Muscle layer of duodenum (tissue), 2 donors: ENCODE measurements at regions not wholly inside any gene's neighbourhood (a gene's known extent, or its start where the extent isn't known, plus 50 kb on each side); places are given as distances from the start of the nearest gene placed in this dataset.

Experiments
- H3K27ac ChIP-seq: one replicate; pipeline ENCODE4 v1.7.0; 2013; ENCODE audit warnings: mild to moderate bottlenecking, low read length
- H3K27me3 ChIP-seq: one replicate; pipeline ENCODE4 v1.7.0; 2013; ENCODE audit warnings: low read depth, mild to moderate bottlenecking, control low read depth, low read length
- H3K36me3 ChIP-seq, 2 donors: one replicate each; pipeline ENCODE4 v1.7.0; 2013; ENCODE audit warnings: low read length in 2 of 2, control low read depth in 1 of 2, mild to moderate bottlenecking in 1 of 2; ENCODE audit not compliant: insufficient read depth in 2 of 2, control insufficient read depth in 1 of 2
- H3K4me1 ChIP-seq, 2 donors: one replicate each; pipeline ENCODE4 v1.7.0; 2013; ENCODE audit warnings: low read length in 2 of 2, mild to moderate bottlenecking in 2 of 2, control low read depth in 1 of 2, moderate library complexity in 1 of 2; ENCODE audit not compliant: insufficient read depth in 2 of 2, control insufficient read depth in 1 of 2
- H3K4me3 ChIP-seq, 2 donors: one replicate each; pipeline ENCODE4 v1.7.0; 2013; ENCODE audit warnings: low read length in 2 of 2, low read depth in 1 of 2, mild to moderate bottlenecking in 1 of 2
- H3K9me3 ChIP-seq, 2 donors: one replicate each; pipeline ENCODE4 v1.7.0; 2013; ENCODE audit warnings: low read length in 2 of 2, control low read depth in 1 of 2, mild to moderate bottlenecking in 1 of 2; ENCODE audit not compliant: control insufficient read depth in 1 of 2
- donor health status: healthy.

- no peaks in the 10 kb centered on the region for H3K4me1 ChIP-seq
- H3K27me3 ChIP-seq, result no peaks in the 10 kb centered on the region
- no peaks in the 10 kb centered on the region for H3K36me3 ChIP-seq
- peak overlapping the region; percentile 52 to 71 for H3K4me3 ChIP-seq
- no peak overlapping the region for H3K27ac ChIP-seq
- H3K9me3 ChIP-seq, result no peaks in the 10 kb centered on the region
Measured at GRCh38 chr4:137124278-137124932, 407.9 kb downstream of the PCDH18 start.

- Histone ChIP-seq H3K4me1 (no peaks in the 10 kb centered on the region), H3K27ac (no peak overlapping the region), H3K36me3 (no peaks in the 10 kb centered on the region), H3K4me3 (no peak overlapping the region), H3K27me3 (no peaks in the 10 kb centered on the region), H3K9me3 (no peaks in the 10 kb centered on the region)
Measured at GRCh38 chr4:137122876-137123275, 409.4 kb downstream of the PCDH18 start.

GRCh38 chr4:137116144-137116543 is 416.1 kb downstream of the PCDH18 start:
- Histone ChIP-seq H3K27ac (no peak overlapping the region), H3K9me3 (no peaks in the 10 kb centered on the region), H3K27me3 (no peaks in the 10 kb centered on the region), H3K4me1 (no peaks in the 10 kb centered on the region), H3K4me3 (no peak overlapping the region), H3K36me3 (no peaks in the 10 kb centered on the region)

- H3K4me1 ChIP-seq, result no peaks in the 10 kb centered on the region
- no peak overlapping the region for H3K4me3 ChIP-seq
- no peaks in the 10 kb centered on the region for H3K9me3 ChIP-seq
- H3K27me3 ChIP-seq, result no peaks in the 10 kb centered on the region
- no peaks in the 10 kb centered on the region for H3K36me3 ChIP-seq
- no peak overlapping the region for H3K27ac ChIP-seq
Measured at GRCh38 chr4:137106733-137107132, 425.6 kb downstream of the PCDH18 start.

GRCh38 chr4:137106287-137106686 is 426.0 kb downstream of the PCDH18 start:
- Histone ChIP-seq H3K4me3 (no peak overlapping the region), H3K9me3 (no peaks in the 10 kb centered on the region), H3K27ac (no peak overlapping the region), H3K27me3 (no peaks in the 10 kb centered on the region), H3K36me3 (no peaks in the 10 kb centered on the region), H3K4me1 (no peaks in the 10 kb centered on the region)

GRCh38 chr4:137090951-137091350 is 441.3 kb downstream of the PCDH18 start:
- no peaks in the 10 kb centered on the region for H3K9me3 ChIP-seq
- H3K27me3 ChIP-seq, result no peaks in the 10 kb centered on the region
- no peak overlapping the region for H3K4me3 ChIP-seq
- H3K36me3 ChIP-seq, result no peaks in the 10 kb centered on the region
- no peak overlapping the region for H3K27ac ChIP-seq
- no peaks in the 10 kb centered on the region for H3K4me1 ChIP-seq

- no peaks in the 10 kb centered on the region for H3K27me3 ChIP-seq
Measured at GRCh38 chr4:137083571-137084135, 448.6 kb downstream of the PCDH18 start.

GRCh38 chr4:137082061-137082460 is 450.2 kb downstream of the PCDH18 start:
- Histone ChIP-seq H3K36me3 (no peaks in the 10 kb centered on the region), H3K9me3 (no peaks in the 10 kb centered on the region), H3K4me3 (no peak overlapping the region), H3K4me1 (peaks cover 0 to 4% of the 10 kb centered on the region in 2 donors), H3K27ac (no peak overlapping the region), H3K27me3 (no peaks in the 10 kb centered on the region)

More at GRCh38 chr4:137083571-137084135, 448.6 kb downstream of the PCDH18 start:
- no peaks in the 10 kb centered on the region for H3K36me3 ChIP-seq
- H3K9me3 ChIP-seq, result no peaks in the 10 kb centered on the region
- no peak overlapping the region for H3K4me3 ChIP-seq
- H3K27ac ChIP-seq, result no peak overlapping the region
- peaks cover 0 to 4% of the 10 kb centered on the region in 2 donors for H3K4me1 ChIP-seq

GRCh38 chr4:137076908-137077307 is 455.4 kb downstream of the PCDH18 start:
- Histone ChIP-seq H3K27ac (no peak overlapping the region), H3K4me1 (no peaks in the 10 kb centered on the region), H3K9me3 (peaks cover 5 to 6% of the 10 kb centered on the region in 2 donors), H3K4me3 (no peak overlapping the region), H3K36me3 (no peaks in the 10 kb centered on the region), H3K27me3 (no peaks in the 10 kb centered on the region)

GRCh38 chr4:137075586-137075985 is 456.7 kb downstream of the PCDH18 start:
- no peak overlapping the region for H3K4me3 ChIP-seq
- H3K4me1 ChIP-seq, result no peaks in the 10 kb centered on the region
- no peaks in the 10 kb centered on the region for H3K36me3 ChIP-seq
- H3K27me3 ChIP-seq, result no peaks in the 10 kb centered on the region
- peaks cover 5 to 6% of the 10 kb centered on the region in 2 donors for H3K9me3 ChIP-seq
- H3K27ac ChIP-seq, result no peak overlapping the region

- no peaks in the 10 kb centered on the region for H3K27me3 ChIP-seq
- H3K9me3 ChIP-seq, result no peaks in the 10 kb centered on the region
- H3K27ac ChIP-seq, result no peak overlapping the region
- no peak overlapping the region for H3K4me3 ChIP-seq
- H3K36me3 ChIP-seq, result no peaks in the 10 kb centered on the region
- H3K4me1 ChIP-seq, result no peaks in the 10 kb centered on the region
Measured at GRCh38 chr4:137070614-137071013, 461.7 kb downstream of the PCDH18 start.

- no peak overlapping the region for H3K4me3 ChIP-seq
- no peaks in the 10 kb centered on the region for H3K4me1 ChIP-seq
- no peaks in the 10 kb centered on the region for H3K27me3 ChIP-seq
- H3K36me3 ChIP-seq, result no peaks in the 10 kb centered on the region
- no peak overlapping the region for H3K27ac ChIP-seq
- no peaks in the 10 kb centered on the region for H3K9me3 ChIP-seq
Measured at GRCh38 chr4:137069473-137069872, 462.8 kb downstream of the PCDH18 start.
